ENCODE measurements at regions not wholly inside any gene's neighbourhood (a gene's known extent, or its start where the extent isn't known, plus 50 kb on each side); places are given as distances from the start of the nearest gene placed in this dataset.
"Not testable (repeated sequence)": the region's sequence is repeated elsewhere in the genome, so short reads cannot be mapped to it uniquely, and the experiment has no call there.

GRCh38 chr4:24368801-24369200 lies 215.6 kb downstream of the DHX15 start:
- DNase-seq (ENCODE audit: low spot score): no peak

- DNase-seq (ENCODE audit: low spot score): no peak
These were observed 219.5 kb downstream of the DHX15 start for GRCh38 chr4:24364852-24365251.

- no peak for DNase-seq (ENCODE audit: low spot score)
These were observed 220.1 kb downstream of the DHX15 start for GRCh38 chr4:24364249-24364648.

GRCh38 chr4:24363751-24364150 lies 220.6 kb downstream of the DHX15 start:
- DNase-seq (ENCODE audit: low spot score): no peak

GRCh38 chr4:24352112-24352511 lies 232.2 kb downstream of the DHX15 start:
- no peak for DNase-seq (ENCODE audit: low spot score)

GRCh38 chr4:24349168-24349996 lies 235.0 kb downstream of the DHX15 start:
- DNase-seq (ENCODE audit: low spot score): not testable (repeated sequence)

- DNase-seq (ENCODE audit: low spot score): no peak
These were observed 245.1 kb downstream of the DHX15 start for GRCh38 chr4:24339260-24339659.

GRCh38 chr4:24337451-24338190 lies 246.7 kb downstream of the DHX15 start:
- DNase-seq (ENCODE audit: low spot score): no peak

- no peak for DNase-seq (ENCODE audit: low spot score)
These were observed 248.7 kb downstream of the DHX15 start for GRCh38 chr4:24335616-24336015.

GRCh38 chr4:24334906-24335305 lies 249.4 kb downstream of the DHX15 start:
- no peak for DNase-seq (ENCODE audit: low spot score)

GRCh38 chr4:24330573-24330972 lies 253.8 kb downstream of the DHX15 start:
- DNase-seq (ENCODE audit: low spot score): no peak

- no peak for DNase-seq (ENCODE audit: low spot score)
These were observed 254.2 kb downstream of the DHX15 start for GRCh38 chr4:24330172-24330571.

- no peak for DNase-seq (ENCODE audit: low spot score)
These were observed 255.6 kb downstream of the DHX15 start for GRCh38 chr4:24328711-24329110.

GRCh38 chr4:24328310-24328709 lies 256.0 kb downstream of the DHX15 start:
- no peak for DNase-seq (ENCODE audit: low spot score)

- no peak for DNase-seq (ENCODE audit: low spot score)
These were observed 261.4 kb downstream of the DHX15 start for GRCh38 chr4:24322995-24323394.

- no peak for DNase-seq (ENCODE audit: low spot score)
These were observed 261.8 kb downstream of the DHX15 start for GRCh38 chr4:24322511-24322910.

GRCh38 chr4:24321616-24322015 lies 262.7 kb downstream of the DHX15 start:
- DNase-seq (ENCODE audit: low spot score): no peak

- no peak for DNase-seq (ENCODE audit: low spot score)
These were observed 263.2 kb downstream of the DHX15 start for GRCh38 chr4:24321131-24321530.

- no peak for DNase-seq (ENCODE audit: low spot score)
These were observed 265.0 kb downstream of the DHX15 start for GRCh38 chr4:24319387-24319786.

GRCh38 chr4:24315056-24315455 lies 269.3 kb downstream of the DHX15 start:
- DNase-seq (ENCODE audit: low spot score): no peak

GRCh38 chr4:24312261-24312913 lies 272.0 kb downstream of the DHX15 start:
- DNase-seq (ENCODE audit: low spot score): no peak

GRCh38 chr4:24303926-24304325 lies 280.4 kb downstream of the DHX15 start:
- no peak for DNase-seq (ENCODE audit: low spot score)

- DNase-seq (ENCODE audit: low spot score): no peak
These were observed 285.4 kb downstream of the DHX15 start for GRCh38 chr4:24298911-24299310.

All from GM03348 (cell line).